BJ (cell line): ENCODE measurements at regions not wholly inside any gene's neighbourhood (a gene's known extent, or its start where the extent isn't known, plus 50 kb on each side); places are given as distances from the start of the nearest gene placed in this dataset.

Experiments used
- CTCF ChIA-PET: fragments of 350-600 bp; formaldehyde crosslinking; extraction: SDS; loops from one replicate; lab custom pipeline; 2021; ENCODE audit warnings: antibody characterized with exemption, inconsistent platforms; lab: Yijun Ruan, JAX
- POLR2A ChIA-PET: fragments of 300-600 bp; sonication (Branson Sonifier 250); formaldehyde crosslinking; extraction: SDS; loops from one replicate; lab custom pipeline; 2021; ENCODE audit warnings: antibody characterized with exemption; lab: Charles Lee
- DNase-seq: peaks from one replicate; pipeline ENCODE4 v3.0.0-alpha.2; 2011; ENCODE audit warnings: low read depth
- H3K27me3 ChIP-seq: 2 replicates; pipeline ENCODE4 v1.6.0; 2011; ENCODE audit warnings: low read length; ENCODE audit not compliant: control insufficient read depth, insufficient read depth
- H3K36me3 ChIP-seq: 2 replicates; pipeline ENCODE4 v1.5.1; 2011; ENCODE audit warnings: low read length; ENCODE audit not compliant: control insufficient read depth, insufficient read depth
- H3K4me3 ChIP-seq: 2 replicates; pipeline ENCODE4 v1.5.1; 2011; ENCODE audit warnings: low read depth, mild to moderate bottlenecking, control low read depth, low read length
- CTCF ChIP-seq: IDR thresholded peaks from 2 replicates; pipeline ENCODE4 v1.5.1; 2011; ENCODE audit warnings: low read depth, mild to moderate bottlenecking, control low read depth, inconsistent platforms, low read length, moderate library complexity; ENCODE audit not compliant: insufficient read depth

- ChIA-PET CTCF (no interaction called here), POLR2A (no interaction called here)
- H3K36me3 ChIP-seq = no peaks in the 10 kb centered on the region
- DNase-seq = no peak
- no peaks in the 10 kb centered on the region for H3K27me3 ChIP-seq
- TF ChIP-seq CTCF = no peak
- no peak overlapping the region for H3K4me3 ChIP-seq
Measured at GRCh38 chr2:185644828-185645227, 93.8 kb upstream of the FSIP2 start.

GRCh38 chr2:185645529-185645928 lies 93.1 kb upstream of the FSIP2 start:
- ChIA-PET POLR2A (no interaction called here), CTCF (no interaction called here)
- Histone ChIP-seq H3K27me3 (no peaks in the 10 kb centered on the region), H3K36me3 (no peaks in the 10 kb centered on the region), H3K4me3 (no peak overlapping the region)
- no peak for DNase-seq
- no peak for TF ChIP-seq CTCF

GRCh38 chr2:185658750-185659149 lies 79.9 kb upstream of the FSIP2 start:
- H3K36me3 ChIP-seq = no peaks in the 10 kb centered on the region
- no peak overlapping the region for H3K4me3 ChIP-seq
- ChIA-PET CTCF (no interaction called here), POLR2A (no interaction called here)
- no peaks in the 10 kb centered on the region for H3K27me3 ChIP-seq
- DNase-seq = no peak
- TF ChIP-seq CTCF = no peak

- ChIA-PET CTCF (no interaction called here), POLR2A (no interaction called here)
- no peak for TF ChIP-seq CTCF
- no peaks in the 10 kb centered on the region for H3K36me3 ChIP-seq
- no peaks in the 10 kb centered on the region for H3K27me3 ChIP-seq
- DNase-seq = no peak
- no peak overlapping the region for H3K4me3 ChIP-seq
Measured at GRCh38 chr2:185663811-185664210, 74.8 kb upstream of the FSIP2 start.

GRCh38 chr2:185664384-185664783 lies 74.2 kb upstream of the FSIP2 start:
- DNase-seq = no peak
- H3K36me3 ChIP-seq = no peaks in the 10 kb centered on the region
- CTCF ChIA-PET = no interaction called here
- POLR2A ChIA-PET = no interaction called here
- H3K4me3 ChIP-seq = no peak overlapping the region
- no peaks in the 10 kb centered on the region for H3K27me3 ChIP-seq
- no peak for TF ChIP-seq CTCF
